GM18499 (cell line): ENCODE measurements at regions not wholly inside any gene's neighbourhood (a gene's known extent, or its start where the extent isn't known, plus 50 kb on each side); places are given as distances from the start of the nearest gene placed in this dataset.
"Not testable (repeated sequence)": the region's sequence is repeated elsewhere in the genome, so short reads cannot be mapped to it uniquely, and the experiment has no call there.

Source experiments
- ATAC-seq: cut with Tn5 transposase; IDR thresholded peaks from one replicate; pipeline ENCODE4 v1.9.1; 2021; ENCODE audit warnings: moderate number of reproducible peaks; ENCODE audit not compliant: insufficient read depth, unreplicated experiment

- no peak for ATAC-seq
These were observed 85.3 kb downstream of the TYW3 start for GRCh38 chr1:74818241-74818640.

- ATAC-seq: no peak
These were observed 85.9 kb downstream of the TYW3 start for GRCh38 chr1:74818661-74819456.

GRCh38 chr1:74822851-74823401, 90.0 kb downstream of the TYW3 start:
- no peak for ATAC-seq

- ATAC-seq: peak; percentile 80
These were observed 91.7 kb downstream of the TYW3 start for GRCh38 chr1:74824497-74825107.

- ATAC-seq: no peak
These were observed 97.8 kb downstream of the TYW3 start for GRCh38 chr1:74830766-74831165.

- no peak for ATAC-seq
These were observed 101.3 kb downstream of the TYW3 start for GRCh38 chr1:74834261-74834660.

- ATAC-seq: no peak
These were observed 102.1 kb downstream of the TYW3 start for GRCh38 chr1:74835051-74835450.

- ATAC-seq: no peak
These were observed 109.8 kb downstream of the TYW3 start for GRCh38 chr1:74842726-74843125.

GRCh38 chr1:74847715-74848114, 114.8 kb downstream of the TYW3 start:
- no peak for ATAC-seq

- no peak for ATAC-seq
These were observed 120.8 kb downstream of the TYW3 start for GRCh38 chr1:74853756-74854155.

GRCh38 chr1:74856174-74856573, 123.2 kb downstream of the TYW3 start:
- no peak for ATAC-seq

GRCh38 chr1:74857676-74858075, 124.7 kb downstream of the TYW3 start:
- no peak for ATAC-seq

- ATAC-seq: peak; percentile 64
These were observed 125.2 kb downstream of the TYW3 start for GRCh38 chr1:74858136-74858535.

- no peak for ATAC-seq
These were observed 128.9 kb downstream of the TYW3 start for GRCh38 chr1:74861867-74862266.

GRCh38 chr1:74869702-74870101, 136.8 kb downstream of the TYW3 start:
- ATAC-seq: no peak

GRCh38 chr1:74877366-74877765, 144.4 kb downstream of the TYW3 start:
- ATAC-seq: not testable (repeated sequence)

- ATAC-seq: no peak
These were observed 162.5 kb downstream of the TYW3 start for GRCh38 chr1:74895411-74895810.

GRCh38 chr1:74908131-74908530, 175.2 kb downstream of the TYW3 start:
- no peak for ATAC-seq

GRCh38 chr1:74908797-74909196, 175.8 kb downstream of the TYW3 start:
- ATAC-seq: no peak

- no peak for ATAC-seq
These were observed 181.0 kb downstream of the TYW3 start for GRCh38 chr1:74913978-74914377.

GRCh38 chr1:74933500-74933899, 200.5 kb downstream of the TYW3 start:
- no peak for ATAC-seq

GRCh38 chr1:74935446-74935845, 198.7 kb upstream of the LHX8 start:
- no peak for ATAC-seq
